ENCODE measurements at regions not wholly inside any gene's neighbourhood (a gene's known extent, or its start where the extent isn't known, plus 50 kb on each side); places are given as distances from the start of the nearest gene placed in this dataset.

DNA sequence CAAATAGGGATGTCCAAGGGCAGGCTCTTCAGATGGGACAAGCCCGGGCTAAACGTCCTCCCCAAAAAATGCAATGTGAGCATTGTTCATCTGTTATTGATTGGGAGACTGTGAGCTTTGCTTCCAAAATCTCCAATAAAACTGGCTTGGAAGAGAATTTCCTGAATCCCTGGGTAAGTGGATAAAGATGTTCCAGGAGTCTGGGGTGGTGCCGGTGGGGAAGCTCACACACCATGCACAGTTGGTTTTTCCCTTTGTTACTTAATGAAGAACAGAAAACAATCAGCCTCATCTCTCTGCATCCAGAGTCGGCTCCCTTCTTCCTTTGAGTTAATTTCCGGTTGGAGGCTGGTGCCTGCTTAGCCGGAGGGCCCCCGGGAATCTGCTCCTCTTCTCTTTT, 72.1 kb upstream of the ZBTB40 start:
- Mint-ChIP-seq H3K9me3 (ENCODE audit: low read depth, unreplicated experiment) (no peaks in the 10 kb centered on the region), H3K4me1 (ENCODE audit: low read depth, unreplicated experiment) (no peaks in the 10 kb centered on the region), H3K4me3 (ENCODE audit: low read depth, unreplicated experiment) (no peak overlapping the region), H3K27ac (ENCODE audit: unreplicated experiment) (no peak overlapping the region), H3K36me3 (ENCODE audit: insufficient read depth, unreplicated experiment) (no peaks in the 10 kb centered on the region), H3K27me3 (ENCODE audit: unreplicated experiment) (peaks cover 57% of the 10 kb centered on the region)
- BruUV-seq (replicated peaks): no TSS peak
- CTCF ChIA-PET: interaction anchor here (0.5 to 1.9 kb wide), 3 partner anchors 17 to 971 kb away, joined by 3 to 4 read pairs (median 3); no protein-coding TSS in a partner anchor
- intact Hi-C loops (cut with micrococcal nuclease; ENCODE audit: unreplicated experiment): no loop called here
- DNase-seq: no peak
- TF ChIP-seq, protein P1, sequence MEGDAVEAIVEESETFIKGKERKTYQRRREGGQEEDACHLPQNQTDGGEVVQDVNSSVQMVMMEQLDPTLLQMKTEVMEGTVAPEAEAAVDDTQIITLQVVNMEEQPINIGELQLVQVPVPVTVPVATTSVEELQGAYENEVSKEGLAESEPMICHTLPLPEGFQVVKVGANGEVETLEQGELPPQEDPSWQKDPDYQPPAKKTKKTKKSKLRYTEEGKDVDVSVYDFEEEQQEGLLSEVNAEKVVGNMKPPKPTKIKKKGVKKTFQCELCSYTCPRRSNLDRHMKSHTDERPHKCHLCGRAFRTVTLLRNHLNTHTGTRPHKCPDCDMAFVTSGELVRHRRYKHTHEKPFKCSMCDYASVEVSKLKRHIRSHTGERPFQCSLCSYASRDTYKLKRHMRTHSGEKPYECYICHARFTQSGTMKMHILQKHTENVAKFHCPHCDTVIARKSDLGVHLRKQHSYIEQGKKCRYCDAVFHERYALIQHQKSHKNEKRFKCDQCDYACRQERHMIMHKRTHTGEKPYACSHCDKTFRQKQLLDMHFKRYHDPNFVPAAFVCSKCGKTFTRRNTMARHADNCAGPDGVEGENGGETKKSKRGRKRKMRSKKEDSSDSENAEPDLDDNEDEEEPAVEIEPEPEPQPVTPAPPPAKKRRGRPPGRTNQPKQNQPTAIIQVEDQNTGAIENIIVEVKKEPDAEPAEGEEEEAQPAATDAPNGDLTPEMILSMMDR (IDR thresholded peaks at IDR 0.05; ENCODE audit: unreplicated experiment): no peak

DNA sequence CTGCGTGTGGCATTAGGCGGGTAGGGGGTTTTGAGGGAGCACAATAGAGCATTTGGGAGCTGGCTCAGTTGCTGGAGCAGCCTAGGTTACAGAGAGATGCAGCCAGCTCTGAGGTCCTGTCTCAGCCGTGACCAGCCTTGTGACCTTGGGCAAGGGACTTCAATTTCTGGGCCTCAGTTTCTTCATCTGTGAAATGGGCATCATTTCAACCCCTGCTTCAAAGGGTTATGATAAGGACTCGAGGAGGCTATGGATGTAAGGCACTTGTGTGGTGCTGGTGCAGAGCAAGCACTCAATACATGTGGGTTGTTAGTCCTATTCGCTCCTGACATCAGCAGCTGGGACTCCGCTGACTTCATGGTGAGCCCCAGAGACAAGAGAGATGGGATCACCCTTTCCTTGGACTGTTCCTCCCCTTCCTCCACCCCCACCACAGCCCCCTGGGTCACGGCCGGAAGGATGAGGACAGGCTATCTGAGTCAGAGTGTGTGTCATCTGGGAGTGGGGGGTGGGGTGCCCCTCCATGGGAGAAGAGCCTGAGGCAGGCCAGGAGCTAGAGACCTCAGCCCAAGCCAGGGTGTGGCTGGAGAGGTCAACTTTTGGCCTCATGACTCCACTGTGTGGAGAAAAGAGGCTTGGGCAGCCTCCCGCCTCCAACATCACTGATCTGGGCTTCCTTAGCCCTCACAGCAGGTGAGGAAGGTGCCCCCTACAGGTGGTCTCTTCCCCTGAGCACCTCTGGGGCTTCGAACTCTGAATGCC, 71.4 kb upstream of the ZBTB40 start:
- no TSS peak for BruUV-seq (replicated peaks)
- TF ChIP-seq, protein P1 (IDR thresholded peaks at IDR 0.05; ENCODE audit: unreplicated experiment): no peak
- Mint-ChIP-seq H3K27me3 (ENCODE audit: unreplicated experiment) (peaks cover 54% of the 10 kb centered on the region), H3K36me3 (ENCODE audit: insufficient read depth, unreplicated experiment) (no peaks in the 10 kb centered on the region), H3K4me3 (ENCODE audit: low read depth, unreplicated experiment) (no peak overlapping the region), H3K9me3 (ENCODE audit: low read depth, unreplicated experiment) (no peaks in the 10 kb centered on the region), H3K4me1 (ENCODE audit: low read depth, unreplicated experiment) (no peaks in the 10 kb centered on the region), H3K27ac (ENCODE audit: unreplicated experiment) (no peak overlapping the region)
- CTCF ChIA-PET: interaction anchor here (0.5 to 1.9 kb wide), 3 partner anchors 32 to 970 kb away, joined by 3 to 4 read pairs (median 3); no protein-coding TSS in a partner anchor
- DNase-seq: no peak
- intact Hi-C loops (cut with micrococcal nuclease; ENCODE audit: unreplicated experiment): no loop called here

DNA sequence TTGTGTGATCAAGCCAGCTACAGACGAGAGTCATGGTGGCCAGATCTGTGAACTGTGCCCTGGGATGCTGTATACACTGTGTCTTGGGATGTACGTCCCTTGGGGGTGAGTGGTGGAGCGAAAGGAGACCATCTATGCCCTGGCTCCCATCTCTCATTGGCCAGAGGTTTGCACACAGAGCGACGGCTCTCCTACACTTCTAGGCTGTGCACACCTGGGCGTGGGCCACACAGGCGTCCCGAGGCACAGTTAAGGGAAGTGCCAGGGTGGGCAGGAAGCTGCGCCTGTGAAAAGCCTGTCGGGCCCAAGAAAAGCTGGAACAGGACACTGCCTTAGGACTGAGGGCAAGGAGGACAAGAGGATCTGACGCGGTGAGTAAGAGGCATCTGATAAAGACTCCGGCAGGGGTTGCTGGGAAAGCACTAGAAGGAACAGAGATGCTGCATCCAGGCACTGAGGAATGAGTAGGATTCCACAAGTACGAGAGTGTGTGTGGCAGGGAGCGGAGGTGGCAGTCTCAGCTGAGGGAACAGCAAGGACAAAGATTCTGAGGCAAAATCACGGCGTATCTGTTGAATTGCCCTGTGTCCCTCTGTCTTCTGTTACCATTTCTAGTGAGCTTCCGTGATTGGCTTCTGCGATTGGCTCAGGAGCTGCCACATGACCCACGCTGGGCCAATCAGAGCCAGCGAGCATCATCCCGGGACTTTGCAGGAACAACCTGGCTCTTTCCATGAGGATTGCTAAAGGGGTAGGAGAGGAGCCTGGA, 67.9 kb upstream of the ZBTB40 start:
- TF ChIP-seq, protein P1 (IDR thresholded peaks at IDR 0.05; ENCODE audit: unreplicated experiment): no peak
- DNase-seq: no peak
- no peak overlapping the region for H3K27ac Mint-ChIP-seq (ENCODE audit: unreplicated experiment)
- H3K4me1 Mint-ChIP-seq (ENCODE audit: low read depth, unreplicated experiment): peaks cover 16% of the 10 kb centered on the region
- CTCF ChIA-PET: no interaction called here
- H3K27me3 Mint-ChIP-seq (ENCODE audit: unreplicated experiment): peaks cover 68% of the 10 kb centered on the region
- H3K36me3 Mint-ChIP-seq (ENCODE audit: insufficient read depth, unreplicated experiment): no peaks in the 10 kb centered on the region
- intact Hi-C loops (cut with micrococcal nuclease; ENCODE audit: unreplicated experiment): no loop called here
- no peaks in the 10 kb centered on the region for H3K9me3 Mint-ChIP-seq (ENCODE audit: low read depth, unreplicated experiment)
- no peak overlapping the region for H3K4me3 Mint-ChIP-seq (ENCODE audit: low read depth, unreplicated experiment)
- BruUV-seq (replicated peaks): no TSS peak

DNA sequence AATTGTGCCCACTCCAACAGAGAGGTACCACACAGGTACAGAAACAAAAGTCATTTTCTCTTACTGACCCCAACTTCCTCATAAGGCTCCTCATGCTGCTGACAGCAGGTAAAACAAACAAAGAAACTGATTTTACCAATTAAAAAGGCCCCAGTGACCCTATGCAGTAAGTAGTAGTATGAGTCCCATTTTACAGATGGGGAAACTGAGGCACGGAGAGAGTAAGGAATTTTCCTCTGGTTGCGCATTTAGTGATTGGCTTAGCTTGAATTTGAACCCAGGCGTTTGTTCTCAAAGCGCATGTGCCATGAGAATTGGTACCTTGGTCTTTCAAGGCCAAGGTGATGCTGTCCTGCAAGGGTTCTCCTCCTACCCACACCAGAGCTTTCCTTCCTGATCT, 66.1 kb upstream of the ZBTB40 start:
- Mint-ChIP-seq H3K9me3 (ENCODE audit: low read depth, unreplicated experiment) (no peaks in the 10 kb centered on the region), H3K4me3 (ENCODE audit: low read depth, unreplicated experiment) (no peak overlapping the region), H3K36me3 (ENCODE audit: insufficient read depth, unreplicated experiment) (no peaks in the 10 kb centered on the region), H3K27me3 (ENCODE audit: unreplicated experiment) (peaks cover 59% of the 10 kb centered on the region), H3K4me1 (ENCODE audit: low read depth, unreplicated experiment) (peaks cover 21% of the 10 kb centered on the region), H3K27ac (ENCODE audit: unreplicated experiment) (no peak overlapping the region)
- no peak for DNase-seq
- no TSS peak for BruUV-seq (replicated peaks)
- intact Hi-C loops (cut with micrococcal nuclease; ENCODE audit: unreplicated experiment): no loop called here
- CTCF ChIA-PET: no interaction called here
- TF ChIP-seq, protein P1 (IDR thresholded peaks at IDR 0.05; ENCODE audit: unreplicated experiment): no peak
